Thyroid gland (tissue), 4 donors: ENCODE measurements at regions not wholly inside any gene's neighbourhood (a gene's known extent, or its start where the extent isn't known, plus 50 kb on each side); places are given as distances from the start of the nearest gene placed in this dataset.

Source experiments
- POLR2A ChIP-seq, 2 donors: fragments of 450-650 bp; IDR thresholded peaks; one replicate each; pipeline ENCODE4 v1.6.1; 2017; ENCODE audit warnings: antibody characterized with exemption in 2 of 2, mild to moderate bottlenecking in 2 of 2, moderate library complexity in 1 of 2
- TF ChIP-seq, protein P1 (sequence below), 6 experiments: fragments of 200-600 bp in 3 of 6; fragments of 450-650 bp in 3 of 6; sonication (generic) in 3 of 6; IDR thresholded peaks; one replicate each; pipeline ENCODE4 v1.5.1; 2016 to 2019; ENCODE audit warnings: antibody characterized with exemption in 6 of 6, mild to moderate bottlenecking in 2 of 6, inconsistent platforms in 1 of 6, moderate library complexity in 1 of 6

DNA sequence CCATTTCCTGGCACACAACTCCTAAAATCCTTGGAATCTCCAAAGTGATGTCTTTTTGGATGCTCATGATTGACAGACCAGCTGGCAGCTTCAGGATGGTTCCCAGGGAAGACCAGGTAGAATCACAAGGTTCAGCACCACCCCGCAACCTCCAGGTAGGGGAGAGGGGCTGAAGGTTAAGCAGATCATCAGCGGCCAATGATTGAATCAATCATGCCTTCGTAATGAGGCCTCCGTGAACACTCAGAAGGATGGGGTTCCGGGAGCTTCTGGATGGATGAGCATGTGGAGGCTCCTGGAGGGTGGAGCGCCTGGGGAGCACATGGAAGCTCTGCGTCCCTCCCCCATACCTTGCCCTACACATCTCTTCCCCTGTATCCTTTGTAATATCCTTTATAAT, 185.9 kb downstream of the SEC14L1 start:
- TF ChIP-seq, protein P1, sequence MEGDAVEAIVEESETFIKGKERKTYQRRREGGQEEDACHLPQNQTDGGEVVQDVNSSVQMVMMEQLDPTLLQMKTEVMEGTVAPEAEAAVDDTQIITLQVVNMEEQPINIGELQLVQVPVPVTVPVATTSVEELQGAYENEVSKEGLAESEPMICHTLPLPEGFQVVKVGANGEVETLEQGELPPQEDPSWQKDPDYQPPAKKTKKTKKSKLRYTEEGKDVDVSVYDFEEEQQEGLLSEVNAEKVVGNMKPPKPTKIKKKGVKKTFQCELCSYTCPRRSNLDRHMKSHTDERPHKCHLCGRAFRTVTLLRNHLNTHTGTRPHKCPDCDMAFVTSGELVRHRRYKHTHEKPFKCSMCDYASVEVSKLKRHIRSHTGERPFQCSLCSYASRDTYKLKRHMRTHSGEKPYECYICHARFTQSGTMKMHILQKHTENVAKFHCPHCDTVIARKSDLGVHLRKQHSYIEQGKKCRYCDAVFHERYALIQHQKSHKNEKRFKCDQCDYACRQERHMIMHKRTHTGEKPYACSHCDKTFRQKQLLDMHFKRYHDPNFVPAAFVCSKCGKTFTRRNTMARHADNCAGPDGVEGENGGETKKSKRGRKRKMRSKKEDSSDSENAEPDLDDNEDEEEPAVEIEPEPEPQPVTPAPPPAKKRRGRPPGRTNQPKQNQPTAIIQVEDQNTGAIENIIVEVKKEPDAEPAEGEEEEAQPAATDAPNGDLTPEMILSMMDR (IDR thresholded peaks at IDR 0.05) = no peak
- TF ChIP-seq POLR2A (IDR thresholded peaks at IDR 0.05) = no peak
